ENCODE measurements at regions not wholly inside any gene's neighbourhood (a gene's known extent, or its start where the extent isn't known, plus 50 kb on each side); places are given as distances from the start of the nearest gene placed in this dataset.

DNA sequence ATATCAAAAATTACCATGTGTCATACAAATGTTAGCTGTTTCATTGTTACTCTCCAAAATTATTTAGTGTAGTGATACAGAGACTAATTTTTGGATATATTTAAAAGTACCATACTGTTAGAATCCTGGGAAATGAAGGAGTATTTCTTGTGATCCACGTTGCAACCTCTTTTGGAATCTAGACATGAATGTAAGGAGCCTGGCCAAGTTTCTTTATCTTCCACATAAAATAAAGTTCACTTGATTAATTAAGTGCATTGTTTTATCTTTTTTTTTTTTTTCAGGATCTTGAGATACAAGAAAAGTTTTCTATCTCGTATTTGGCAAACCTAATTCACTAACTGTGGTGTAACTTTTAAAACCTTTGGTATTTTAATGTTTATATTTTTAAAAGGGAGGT is 270.7 kb downstream of the SOX4 start:
- ChIA-PET POLR2A (no interaction called here), CTCF (no interaction called here)
- no peak for FAIRE-seq
- Histone ChIP-seq H3K4me2 (no peak overlapping the region), H3K4me3 (no peak overlapping the region), H3K27ac (no peak overlapping the region), H3K9me3 (no peaks in the 10 kb centered on the region), H3K4me1 (no peaks in the 10 kb centered on the region)
- WGBS (ENCODE audit: missing lambda C conversion rate), result 66% methylated on average over 2 of the region's 2 CpGs
- DNase-seq (ENCODE audit: low read depth in 1 of 2, low spot score in 1 of 2), result no peak
- no peak for ATAC-seq
- no peak for TF ChIP-seq BHLHE40 (IDR thresholded peaks at IDR 0.05; ENCODE audit: low read depth, low read length)
- TF ChIP-seq HOXB13 (CRISPR knock-in tag; IDR thresholded peaks at IDR 0.05; ENCODE audit: low read depth), result no peak
- no peak for TF ChIP-seq CBX8 (IDR thresholded peaks at IDR 0.05)
- no peak for TF ChIP-seq POLR2AphosphoS2 (conservative IDR thresholded peaks at IDR 0.05; ENCODE audit: low read length)
- TF ChIP-seq ZFP36 (IDR thresholded peaks at IDR 0.05; ENCODE audit: borderline replicate concordance, partially characterized antibody), result no peak
- TF ChIP-seq RNF2 (IDR thresholded peaks at IDR 0.05; ENCODE audit: borderline replicate concordance, low read depth), result no peak
- TF ChIP-seq FOSL2 (IDR thresholded peaks at IDR 0.05), result no peak
- TF ChIP-seq FOSL2 (CRISPR knock-in tag; IDR thresholded peaks at IDR 0.05), result no peak
- TF ChIP-seq HDAC2 (IDR thresholded peaks at IDR 0.05), result no peak
- TF ChIP-seq, protein P1, sequence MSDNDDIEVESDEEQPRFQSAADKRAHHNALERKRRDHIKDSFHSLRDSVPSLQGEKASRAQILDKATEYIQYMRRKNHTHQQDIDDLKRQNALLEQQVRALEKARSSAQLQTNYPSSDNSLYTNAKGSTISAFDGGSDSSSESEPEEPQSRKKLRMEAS (IDR thresholded peaks at IDR 0.05), result no peak
- no peak for TF ChIP-seq CEBPB (IDR thresholded peaks at IDR 0.05)
- TF ChIP-seq JUN (IDR thresholded peaks at IDR 0.05), result no peak
- TF ChIP-seq, protein P2, sequence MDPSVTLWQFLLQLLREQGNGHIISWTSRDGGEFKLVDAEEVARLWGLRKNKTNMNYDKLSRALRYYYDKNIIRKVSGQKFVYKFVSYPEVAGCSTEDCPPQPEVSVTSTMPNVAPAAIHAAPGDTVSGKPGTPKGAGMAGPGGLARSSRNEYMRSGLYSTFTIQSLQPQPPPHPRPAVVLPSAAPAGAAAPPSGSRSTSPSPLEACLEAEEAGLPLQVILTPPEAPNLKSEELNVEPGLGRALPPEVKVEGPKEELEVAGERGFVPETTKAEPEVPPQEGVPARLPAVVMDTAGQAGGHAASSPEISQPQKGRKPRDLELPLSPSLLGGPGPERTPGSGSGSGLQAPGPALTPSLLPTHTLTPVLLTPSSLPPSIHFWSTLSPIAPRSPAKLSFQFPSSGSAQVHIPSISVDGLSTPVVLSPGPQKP (IDR thresholded peaks at IDR 0.05; ENCODE audit: low read depth, low read length), result no peak
- no peak for TF ChIP-seq EHF (CRISPR knock-in tag; IDR thresholded peaks at IDR 0.05)
- no peak for TF ChIP-seq JUNB (IDR thresholded peaks at IDR 0.05)
- TF ChIP-seq RCOR1 (IDR thresholded peaks at IDR 0.05; ENCODE audit: low read depth, low read length), result no peak
- TF ChIP-seq TFCP2L1 (CRISPR knock-in tag; IDR thresholded peaks at IDR 0.05), result no peak
- TF ChIP-seq, protein P3, sequence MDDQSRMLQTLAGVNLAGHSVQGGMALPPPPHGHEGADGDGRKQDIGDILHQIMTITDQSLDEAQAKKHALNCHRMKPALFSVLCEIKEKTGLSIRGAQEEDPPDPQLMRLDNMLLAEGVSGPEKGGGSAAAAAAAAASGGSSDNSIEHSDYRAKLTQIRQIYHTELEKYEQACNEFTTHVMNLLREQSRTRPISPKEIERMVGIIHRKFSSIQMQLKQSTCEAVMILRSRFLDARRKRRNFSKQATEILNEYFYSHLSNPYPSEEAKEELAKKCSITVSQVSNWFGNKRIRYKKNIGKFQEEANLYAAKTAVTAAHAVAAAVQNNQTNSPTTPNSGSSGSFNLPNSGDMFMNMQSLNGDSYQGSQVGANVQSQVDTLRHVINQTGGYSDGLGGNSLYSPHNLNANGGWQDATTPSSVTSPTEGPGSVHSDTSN (IDR thresholded peaks at IDR 0.05), result no peak

DNA sequence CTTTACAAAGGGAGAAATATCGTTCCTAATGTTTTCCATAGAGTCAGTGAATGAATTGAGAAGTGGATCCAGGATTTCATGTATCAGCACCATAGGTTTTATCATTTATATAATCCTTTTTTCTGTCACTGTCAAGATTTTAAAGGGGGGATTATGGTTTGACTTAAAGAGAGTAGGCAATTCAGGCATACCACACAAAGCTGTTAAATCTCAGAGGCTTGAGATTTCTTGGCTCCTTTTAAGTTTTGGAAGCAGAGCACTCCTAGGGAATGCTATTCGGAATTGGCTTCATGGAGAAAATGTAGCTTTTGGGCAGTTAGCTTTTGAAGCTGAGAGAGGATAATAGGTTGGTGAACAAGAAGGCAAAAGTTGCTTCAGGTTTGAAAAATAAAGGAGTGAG is 274.7 kb downstream of the SOX4 start:
- H3K4me2 ChIP-seq, result no peak overlapping the region
- no peak overlapping the region for H3K27ac ChIP-seq
- H3K4me3 ChIP-seq, result no peak overlapping the region
- H3K4me1 ChIP-seq, result no peaks in the 10 kb centered on the region
- H3K9me3 ChIP-seq, result no peaks in the 10 kb centered on the region
- TF ChIP-seq KDM5A (IDR thresholded peaks at IDR 0.05) (no peak), MYC (IDR thresholded peaks at IDR 0.05; ENCODE audit: borderline replicate concordance, low read length) (no peak), RFX5 (IDR thresholded peaks at IDR 0.05) (no peak), NR3C1 (IDR thresholded peaks at IDR 0.05) (no peak), ZC3H11A (IDR thresholded peaks at IDR 0.05) (no peak), RCOR1 (IDR thresholded peaks at IDR 0.05; ENCODE audit: low read depth, low read length) (no peak), HOXB13 (CRISPR knock-in tag; IDR thresholded peaks at IDR 0.05; ENCODE audit: low read depth) (no peak), JUN (IDR thresholded peaks at IDR 0.05) (no peak), EP300 (IDR thresholded peaks at IDR 0.05) (no peak), FOSL2 (IDR thresholded peaks at IDR 0.05) (no peak), FOSL2 (CRISPR knock-in tag; IDR thresholded peaks at IDR 0.05) (no peak)
- POLR2A ChIA-PET, result no interaction called here
- no peak for FAIRE-seq
- CTCF ChIA-PET, result interaction anchor here (1.1 kb wide), 1 partner anchor 21 kb away, joined by 3 read pairs; no protein-coding TSS in a partner anchor
- DNase-seq (ENCODE audit: low read depth in 1 of 2, low spot score in 1 of 2), result no peak
- no peak for ATAC-seq
- WGBS (ENCODE audit: missing lambda C conversion rate), result 83% methylated on average over 2 of the region's 2 CpGs

DNA sequence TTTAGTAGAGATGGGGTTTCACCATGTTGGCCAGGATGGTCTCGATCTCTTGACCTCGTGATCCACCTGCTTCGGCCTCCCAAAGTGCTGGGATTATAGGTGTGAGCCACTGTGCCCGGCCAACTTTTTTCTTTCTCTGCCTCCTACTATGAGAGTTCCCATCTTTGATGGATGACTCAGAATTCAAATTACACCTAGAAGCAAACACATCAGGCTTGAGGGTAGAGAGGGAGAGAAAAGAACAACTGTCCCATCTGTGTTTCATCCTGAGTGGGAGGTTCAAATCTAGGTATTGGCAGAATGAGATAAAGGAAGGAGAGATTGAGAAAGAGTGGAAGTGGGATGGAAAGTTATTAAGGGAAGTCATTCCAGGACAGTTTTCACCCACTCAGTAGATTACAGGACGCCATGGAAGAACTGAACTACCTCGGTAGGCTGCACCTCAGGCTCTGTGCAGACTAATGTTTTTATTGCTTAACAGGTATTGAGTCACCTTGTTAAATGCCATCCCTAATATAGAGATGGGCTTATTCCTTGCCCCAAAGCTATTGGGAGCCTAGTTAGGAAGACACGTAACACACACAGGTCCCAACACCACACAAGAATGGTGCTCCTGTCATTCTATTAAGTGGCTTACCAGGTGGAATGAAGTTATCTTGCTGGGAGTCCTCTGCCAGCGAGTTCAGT is 275.7 kb downstream of the SOX4 start:
- Histone ChIP-seq H3K4me1 (peaks cover under 1% of the 10 kb centered on the region; the same call in 2 of the 3 replicates), H3K4me3 (no peak overlapping the region), H3K4me2 (no peak overlapping the region), H3K9me3 (no peaks in the 10 kb centered on the region), H3K27ac (no peak overlapping the region)
- ATAC-seq (no peak), FAIRE-seq (no peak), DNase-seq (ENCODE audit: low read depth in 1 of 2, low spot score in 1 of 2) (no peak)
- CTCF ChIA-PET, result interaction anchor here (1.1 kb wide), 1 partner anchor 20 kb away, joined by 3 read pairs; no protein-coding TSS in a partner anchor
- TF ChIP-seq RFX5 (IDR thresholded peaks at IDR 0.05), result no peak
- no peak for TF ChIP-seq ZNF302 (CRISPR knock-in tag; IDR thresholded peaks at IDR 0.05)
- TF ChIP-seq CHD4 (IDR thresholded peaks at IDR 0.05; ENCODE audit: borderline replicate concordance), result no peak
- no peak for TF ChIP-seq NR3C1 (IDR thresholded peaks at IDR 0.05)
- TF ChIP-seq, protein P4, sequence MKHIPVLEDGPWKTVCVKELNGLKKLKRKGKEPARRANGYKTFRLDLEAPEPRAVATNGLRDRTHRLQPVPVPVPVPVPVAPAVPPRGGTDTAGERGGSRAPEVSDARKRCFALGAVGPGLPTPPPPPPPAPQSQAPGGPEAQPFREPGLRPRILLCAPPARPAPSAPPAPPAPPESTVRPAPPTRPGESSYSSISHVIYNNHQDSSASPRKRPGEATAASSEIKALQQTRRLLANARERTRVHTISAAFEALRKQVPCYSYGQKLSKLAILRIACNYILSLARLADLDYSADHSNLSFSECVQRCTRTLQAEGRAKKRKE (CRISPR knock-in tag; IDR thresholded peaks at IDR 0.05; ENCODE audit: low read depth), result no peak
- no peak for TF ChIP-seq HEYL (CRISPR knock-in tag; IDR thresholded peaks at IDR 0.05)
- WGBS (ENCODE audit: missing lambda C conversion rate), result 81% methylated on average over 8 of the region's 8 CpGs
- POLR2A ChIA-PET, result no interaction called here

All from A549 (cell line).